Endothelial cell of umbilical vein (primary cell): ENCODE measurements at regions not wholly inside any gene's neighbourhood (a gene's known extent, or its start where the extent isn't known, plus 50 kb on each side); places are given as distances from the start of the nearest gene placed in this dataset.

Source experiments
- CTCF ChIP-seq, 2 donors: IDR thresholded peaks; 1 replicate in 1 of 2; 2 replicates in 1 of 2; pipeline ENCODE4 v1.5.1; 2011; ENCODE audit warnings: low read length in 2 of 2, mild to moderate bottlenecking in 2 of 2, moderate library complexity in 2 of 2, control low read depth in 1 of 2, inconsistent platforms in 1 of 2, low read depth in 1 of 2; ENCODE audit not compliant: insufficient read depth in 1 of 2; ENCODE audit errors: extremely low read depth in 1 of 2
- EZH2 ChIP-seq: IDR thresholded peaks from 2 replicates; pipeline ENCODE4 v1.6.1; 2012; ENCODE audit warnings: borderline replicate concordance, low read depth, mild to moderate bottlenecking, moderate library complexity, low read length, inconsistent platforms; ENCODE audit not compliant: severe bottlenecking
- FOS ChIP-seq: IDR thresholded peaks from 2 replicates; pipeline ENCODE4 v1.6.1; 2011; ENCODE audit warnings: mild to moderate bottlenecking, low read length, moderate library complexity, borderline replicate concordance; ENCODE audit not compliant: insufficient read depth
- GATA2 ChIP-seq: IDR thresholded peaks from 2 replicates; pipeline ENCODE4 v1.7.0; 2011; ENCODE audit warnings: low read depth, mild to moderate bottlenecking, moderate library complexity, mixed read lengths, low read length; ENCODE audit not compliant: insufficient read length, insufficient read depth
- JUN ChIP-seq: IDR thresholded peaks from 2 replicates; pipeline ENCODE4 v1.6.1; 2011; ENCODE audit warnings: borderline replicate concordance, low read depth; ENCODE audit not compliant: insufficient read length, insufficient read depth
- MAX ChIP-seq: IDR thresholded peaks from 2 replicates; pipeline ENCODE4 v1.6.1; 2011; ENCODE audit not compliant: insufficient read depth, insufficient read length
- MYC ChIP-seq: IDR thresholded peaks from one replicate; pipeline ENCODE4 v1.6.1; 2011; ENCODE audit warnings: mild to moderate bottlenecking, low read depth, low read length
- POLR2A ChIP-seq: IDR thresholded peaks from 2 replicates; pipeline ENCODE4 v1.6.1; 2012; ENCODE audit warnings: low read depth, mild to moderate bottlenecking, control low read depth, low read length
- POLR2AphosphoS5 ChIP-seq: IDR thresholded peaks from 2 replicates; pipeline ENCODE4 v1.6.1; 2012; ENCODE audit warnings: low read depth, mild to moderate bottlenecking, control low read depth, low read length, moderate library complexity; ENCODE audit not compliant: insufficient read depth

- no peak for TF ChIP-seq CTCF (IDR thresholded peaks at IDR 0.05; ENCODE audit: extremely low read depth in 1 of 2, insufficient read depth in 1 of 2, low read depth in 1 of 2, low read length in 2 of 2)
- no peak for TF ChIP-seq MAX
- no peak for TF ChIP-seq FOS
- no peak for TF ChIP-seq POLR2A
- no peak for TF ChIP-seq EZH2
- TF ChIP-seq POLR2AphosphoS5: no peak
- TF ChIP-seq MYC: no peak
- TF ChIP-seq GATA2: no peak
- TF ChIP-seq JUN: no peak
Observed at GRCh38 chr2:126494593-126494992, 161.4 kb upstream of the GYPC start.
